Tongue (tissue), 1 donor: ENCODE measurements at regions not wholly inside any gene's neighbourhood (a gene's known extent, or its start where the extent isn't known, plus 50 kb on each side); places are given as distances from the start of the nearest gene placed in this dataset.

ENCODE experiments used
- DNase-seq: peaks from one replicate; pipeline ENCODE4 v3.0.0-alpha.2; 2015

DNA sequence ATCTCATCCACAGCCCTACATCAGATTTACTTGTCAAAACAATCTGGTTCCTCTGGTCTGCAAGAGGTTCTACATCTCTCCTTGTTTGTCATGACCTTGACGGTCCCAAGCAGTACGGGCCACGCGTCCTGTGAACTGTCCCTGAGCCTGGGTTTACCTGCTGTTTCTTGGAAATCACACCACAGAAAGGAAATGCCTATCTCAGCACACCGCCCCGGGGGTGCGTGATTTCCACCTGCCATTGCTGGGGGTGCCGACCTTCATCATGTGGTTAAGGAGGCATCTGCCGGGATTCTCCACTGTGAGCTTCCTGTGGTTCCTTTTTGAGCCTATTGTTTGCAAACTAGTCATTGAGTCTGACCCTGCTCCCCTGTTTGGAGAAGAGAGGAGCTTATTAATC lies 1363.4 kb downstream of the BRD1 start:
- no peak for DNase-seq

DNA sequence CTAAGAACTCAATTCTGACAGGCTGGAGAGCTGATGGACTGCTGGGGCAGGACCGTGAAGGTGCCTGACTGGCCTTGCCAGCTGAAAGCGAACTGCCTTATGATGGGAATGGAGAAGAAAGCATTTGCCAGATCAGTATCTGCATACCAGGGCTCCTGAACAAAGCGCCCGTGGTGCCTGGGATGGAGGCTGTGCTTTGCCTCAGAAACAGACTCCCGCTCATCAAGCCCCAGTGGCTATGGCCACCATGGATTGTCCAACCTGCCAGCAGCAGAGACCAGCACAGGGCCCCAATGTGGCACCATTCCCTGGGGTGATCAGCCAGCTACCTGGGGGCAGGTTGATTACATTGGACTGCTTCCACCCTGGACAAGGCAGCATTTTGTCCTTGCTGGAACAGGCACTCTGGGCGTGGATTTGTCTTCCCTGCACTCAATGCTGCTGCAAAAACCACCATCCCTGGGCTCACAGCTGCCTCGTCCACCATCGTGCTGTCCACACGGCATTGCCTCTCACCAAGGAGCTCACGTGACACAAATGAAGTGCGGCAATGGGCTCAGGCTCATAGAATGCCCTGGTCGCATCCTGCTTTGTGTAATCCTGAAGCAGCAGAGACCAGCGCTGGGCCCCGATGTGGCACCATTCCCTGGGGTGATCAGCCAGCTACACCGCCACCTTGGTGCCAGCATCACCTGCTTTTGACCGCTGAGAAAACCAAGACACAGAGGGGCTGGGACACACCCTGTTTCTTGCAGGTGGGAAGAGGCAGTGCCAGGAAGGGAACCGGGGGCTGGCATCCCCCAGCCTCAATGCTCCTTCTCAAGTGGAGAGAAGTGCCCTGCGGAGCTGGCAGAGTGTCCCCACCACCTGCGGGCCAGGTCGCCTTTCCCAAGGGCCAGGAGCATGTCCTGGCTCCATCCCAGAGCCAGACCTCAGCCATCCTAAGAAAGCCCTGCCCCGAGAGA lies 1367.5 kb downstream of the BRD1 start:
- no peak for DNase-seq

DNA sequence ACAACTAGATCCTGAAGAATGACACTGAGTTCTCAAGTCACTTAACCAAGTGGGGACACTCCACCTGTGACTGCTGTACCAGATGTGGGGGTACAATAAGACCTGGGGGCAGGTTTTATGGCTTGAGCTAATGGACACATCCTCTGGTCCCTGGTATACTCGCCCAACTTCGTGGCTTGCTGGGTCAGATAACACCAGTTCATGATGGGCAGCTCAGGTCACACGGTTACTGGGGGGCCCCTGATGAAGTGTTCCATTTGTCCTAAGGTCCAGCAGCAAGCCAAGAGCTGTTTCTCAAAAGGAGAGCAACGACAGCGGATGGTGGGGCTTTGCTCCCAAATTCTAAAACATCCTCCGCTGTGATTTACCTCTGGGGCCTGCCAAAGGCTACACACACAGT lies 1368.4 kb downstream of the BRD1 start:
- DNase-seq, result no peak

DNA sequence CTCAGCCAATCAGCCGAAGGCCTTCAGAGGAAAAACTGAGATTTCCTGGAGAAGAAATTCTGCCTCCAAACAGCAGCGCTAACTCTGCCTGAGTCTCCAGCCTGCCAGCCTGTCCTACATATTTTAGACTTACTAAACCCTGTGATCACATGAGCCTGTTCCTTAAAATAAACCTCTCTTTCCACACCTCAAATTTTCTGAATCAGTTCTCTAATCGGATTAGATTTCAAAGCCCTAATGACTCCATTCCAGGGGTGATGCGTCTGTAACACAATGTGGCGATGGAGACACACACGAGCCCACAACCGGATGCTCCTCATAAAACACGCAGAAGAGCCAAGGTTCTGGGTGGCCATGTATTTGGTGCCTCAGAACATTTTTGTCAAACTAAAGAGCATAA lies 1371.2 kb downstream of the BRD1 start:
- peak; percentile 4 for DNase-seq

DNA sequence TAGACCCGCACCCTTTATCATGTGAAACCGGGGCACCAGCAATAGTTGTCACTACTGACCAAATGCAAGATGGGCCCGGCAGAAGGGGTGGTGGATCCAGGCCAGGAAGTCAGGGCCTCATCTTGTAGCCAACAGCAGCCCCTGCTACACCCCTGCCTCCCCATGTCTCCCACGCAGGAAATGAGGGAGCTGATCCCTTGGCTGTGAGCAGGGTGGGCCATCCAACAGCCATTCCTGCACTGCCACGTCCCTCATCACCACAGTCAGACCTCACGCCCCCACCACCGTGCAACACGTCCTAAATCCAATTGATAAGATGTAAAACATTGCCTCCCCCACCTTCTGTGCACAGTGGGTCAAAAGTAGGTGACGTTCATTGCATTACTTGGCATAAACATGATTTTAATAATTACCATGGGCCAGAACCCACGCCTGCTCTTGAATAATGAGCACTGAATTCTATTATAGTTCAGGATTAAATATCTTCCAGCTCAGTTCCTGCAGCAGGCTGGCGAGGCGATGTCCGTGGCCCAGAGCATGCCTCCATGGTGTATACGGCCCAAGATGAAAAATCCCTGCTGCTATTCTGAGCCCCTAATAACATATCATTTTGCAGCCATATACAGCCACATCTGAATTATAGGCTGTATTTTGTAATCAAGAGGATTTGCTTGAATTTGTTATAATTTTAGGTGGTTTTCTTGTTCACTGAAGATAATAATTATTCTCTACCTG lies 1373.8 kb downstream of the BRD1 start:
- no peak for DNase-seq

DNA sequence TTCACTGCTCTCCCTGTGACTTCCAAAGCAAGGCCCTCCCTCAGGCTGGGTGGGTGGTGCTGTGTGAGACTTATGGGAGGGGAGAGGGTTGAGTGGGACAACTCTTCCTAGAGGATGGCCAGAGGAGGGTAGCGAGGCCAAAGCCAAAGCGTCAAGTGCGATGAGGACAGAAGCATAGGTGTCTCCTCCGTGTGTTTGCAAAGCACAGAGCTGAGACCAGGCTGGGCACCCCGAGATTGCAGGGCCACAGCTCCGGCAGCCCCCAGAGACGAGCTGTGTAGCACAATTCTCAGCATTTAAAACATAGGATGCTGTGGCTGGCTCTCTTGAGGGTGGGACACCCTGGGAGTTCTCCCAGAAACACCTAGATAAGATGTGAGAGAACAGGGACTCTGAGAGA lies 1374.5 kb downstream of the BRD1 start:
- DNase-seq, result no peak

DNA sequence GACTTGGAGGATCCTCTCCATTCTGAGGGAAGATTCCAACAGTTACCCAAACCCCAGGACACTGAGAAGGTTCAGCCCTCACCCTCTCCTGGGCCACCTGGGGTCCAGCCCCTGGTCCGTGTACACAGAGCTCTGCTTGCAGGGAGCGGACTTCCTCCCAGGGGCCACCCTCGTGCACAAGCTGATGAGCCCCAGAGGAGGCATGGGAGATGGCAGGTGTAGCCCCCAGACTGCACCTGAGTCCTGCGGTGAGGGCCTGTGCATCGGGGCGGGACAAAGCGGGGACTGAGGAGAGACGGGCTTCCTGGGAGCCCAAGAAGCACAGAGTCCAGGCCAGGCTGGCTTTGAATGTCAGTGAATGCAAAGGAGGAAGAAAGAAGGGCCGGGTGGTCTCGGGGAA lies 1374.9 kb downstream of the BRD1 start:
- no peak for DNase-seq

DNA sequence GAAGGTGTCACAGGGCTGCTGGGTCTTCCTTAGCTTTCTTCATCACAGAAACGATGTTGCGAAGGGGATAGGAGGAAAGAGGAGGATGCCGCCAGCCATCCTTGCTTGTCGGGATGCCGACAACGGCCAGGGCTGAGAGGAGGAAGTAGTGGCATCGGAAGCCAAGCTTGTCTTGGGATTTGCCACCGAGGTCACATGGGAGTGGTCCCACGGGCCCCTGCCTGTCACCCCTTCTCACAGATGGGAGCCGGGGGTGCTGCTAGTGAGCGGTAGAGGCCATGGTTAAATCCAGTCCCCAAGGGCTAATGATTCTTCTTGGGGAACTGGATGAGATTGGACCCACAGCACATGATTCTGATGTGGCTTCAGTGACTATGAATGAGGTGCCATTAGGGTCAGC lies 1375.8 kb downstream of the BRD1 start:
- no peak for DNase-seq

DNA sequence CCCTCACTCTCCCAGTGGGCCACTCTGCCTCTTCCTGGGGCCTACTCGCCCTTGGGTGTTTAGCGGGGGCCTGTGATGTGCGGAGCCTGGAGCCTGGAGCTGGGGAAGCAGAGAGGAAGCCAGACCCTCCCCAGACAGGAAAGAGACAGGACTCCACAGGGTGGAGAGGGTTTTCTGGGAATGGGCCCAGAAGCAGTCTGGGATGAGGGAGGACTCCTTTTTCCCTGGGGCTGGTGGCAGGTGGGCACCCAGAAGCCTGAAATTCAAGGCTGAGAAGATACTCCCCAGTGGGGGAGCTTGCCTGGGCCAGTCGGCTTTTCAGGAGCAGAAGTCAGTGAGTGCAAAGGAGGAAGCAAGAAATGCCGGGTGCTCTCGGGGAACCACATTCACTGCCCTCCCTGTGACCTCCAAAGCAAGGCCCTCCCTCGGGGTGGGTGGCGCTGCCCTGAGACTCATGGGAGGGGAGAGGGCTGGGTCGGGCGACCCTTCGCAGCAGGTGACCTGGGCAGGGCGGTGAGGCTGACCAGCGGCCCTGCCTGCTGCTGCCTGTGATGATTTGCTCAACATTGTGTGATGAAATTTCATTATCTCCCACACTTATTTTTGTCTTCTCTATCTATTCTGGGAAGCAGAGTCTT lies 1377.4 kb downstream of the BRD1 start:
- DNase-seq, result no peak

DNA sequence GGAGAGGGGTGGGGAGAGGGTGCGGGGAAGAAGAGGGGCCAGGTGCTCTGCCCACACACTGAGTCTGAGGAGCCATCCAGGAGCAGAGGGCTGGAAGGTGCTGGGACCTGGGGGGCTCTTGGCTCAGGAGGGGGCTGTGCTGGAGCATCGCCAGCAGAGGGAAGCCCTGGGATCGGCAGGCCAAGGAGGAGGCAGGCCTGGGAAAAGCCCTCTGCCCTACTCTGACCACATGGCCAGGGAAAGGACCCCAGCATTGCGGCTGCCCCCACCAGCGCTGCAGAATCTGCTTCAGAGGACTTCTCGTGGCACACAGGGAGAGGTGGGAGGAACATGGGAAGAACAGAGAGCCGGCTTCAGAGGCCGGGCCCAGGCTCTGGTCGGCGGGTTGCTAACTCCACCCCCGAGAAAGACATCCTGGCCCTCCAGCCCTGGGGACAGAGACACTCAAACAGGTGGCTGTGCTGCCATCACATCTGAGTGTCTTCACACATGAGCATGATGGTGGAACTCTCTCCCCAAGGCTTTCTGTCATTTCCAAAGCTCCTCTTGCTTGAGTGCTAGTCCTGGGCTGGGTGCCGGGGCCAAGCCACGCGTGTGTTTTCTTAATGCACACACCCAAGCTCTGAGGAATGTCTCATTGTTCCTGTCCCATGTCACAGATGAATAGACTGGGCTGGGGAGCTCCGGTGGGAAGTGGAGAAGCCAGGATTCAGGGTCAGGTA lies 1378.0 kb downstream of the BRD1 start:
- no peak for DNase-seq

DNA sequence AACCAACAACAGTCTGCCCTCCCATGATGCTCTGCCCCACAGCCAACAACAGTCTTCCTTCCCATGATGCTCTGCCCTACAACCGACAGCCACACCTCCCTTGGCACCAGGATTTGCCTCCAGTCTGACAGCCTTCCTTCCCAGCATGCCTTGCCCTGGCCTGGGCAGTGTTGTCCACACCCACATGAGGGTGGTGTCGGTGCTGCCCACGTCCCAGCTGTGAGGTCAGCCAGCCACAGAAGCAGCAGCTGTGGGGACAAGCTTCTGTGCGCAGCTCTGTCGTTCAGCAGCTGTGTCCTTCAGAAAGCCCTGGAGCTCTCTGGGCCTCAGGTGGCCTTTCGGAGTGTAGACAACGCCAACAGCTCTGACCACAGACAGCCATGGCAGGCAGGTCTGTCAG lies 1378.9 kb downstream of the BRD1 start:
- no peak for DNase-seq

DNA sequence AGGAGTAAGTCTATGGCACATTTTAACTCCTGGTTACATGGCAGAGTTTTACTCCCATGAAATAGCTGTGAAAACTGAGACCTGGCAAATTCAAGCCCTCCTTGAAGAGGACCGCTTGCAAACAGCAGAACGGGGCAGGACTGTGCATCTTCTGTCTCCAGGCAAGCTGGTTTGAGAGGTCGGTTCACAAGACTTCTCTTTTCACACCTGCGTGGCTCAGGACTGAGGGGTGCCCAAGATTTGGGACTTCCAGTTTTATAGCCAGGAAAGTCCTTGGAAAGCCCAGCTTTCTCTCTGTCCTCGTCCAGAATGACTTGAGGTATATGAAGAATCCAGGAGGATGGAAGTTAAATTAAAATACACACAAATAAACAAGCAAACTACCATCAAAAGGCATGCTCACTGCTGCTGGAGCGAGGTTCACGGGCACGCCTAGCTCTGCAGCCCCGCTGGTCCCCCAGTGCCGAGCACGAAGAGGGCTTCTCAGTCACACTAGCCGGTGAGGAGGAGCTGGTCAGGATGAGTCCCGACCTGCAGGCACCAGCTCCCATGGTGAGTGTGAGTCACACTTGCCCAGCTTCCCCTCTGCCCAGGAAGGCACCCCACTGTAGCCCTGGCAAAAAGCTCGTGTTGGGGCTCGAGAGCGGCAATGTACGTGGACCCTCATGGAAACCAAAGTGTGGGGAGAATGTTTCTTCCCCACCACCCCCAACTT lies 1382.4 kb downstream of the BRD1 start:
- DNase-seq, result no peak

DNA sequence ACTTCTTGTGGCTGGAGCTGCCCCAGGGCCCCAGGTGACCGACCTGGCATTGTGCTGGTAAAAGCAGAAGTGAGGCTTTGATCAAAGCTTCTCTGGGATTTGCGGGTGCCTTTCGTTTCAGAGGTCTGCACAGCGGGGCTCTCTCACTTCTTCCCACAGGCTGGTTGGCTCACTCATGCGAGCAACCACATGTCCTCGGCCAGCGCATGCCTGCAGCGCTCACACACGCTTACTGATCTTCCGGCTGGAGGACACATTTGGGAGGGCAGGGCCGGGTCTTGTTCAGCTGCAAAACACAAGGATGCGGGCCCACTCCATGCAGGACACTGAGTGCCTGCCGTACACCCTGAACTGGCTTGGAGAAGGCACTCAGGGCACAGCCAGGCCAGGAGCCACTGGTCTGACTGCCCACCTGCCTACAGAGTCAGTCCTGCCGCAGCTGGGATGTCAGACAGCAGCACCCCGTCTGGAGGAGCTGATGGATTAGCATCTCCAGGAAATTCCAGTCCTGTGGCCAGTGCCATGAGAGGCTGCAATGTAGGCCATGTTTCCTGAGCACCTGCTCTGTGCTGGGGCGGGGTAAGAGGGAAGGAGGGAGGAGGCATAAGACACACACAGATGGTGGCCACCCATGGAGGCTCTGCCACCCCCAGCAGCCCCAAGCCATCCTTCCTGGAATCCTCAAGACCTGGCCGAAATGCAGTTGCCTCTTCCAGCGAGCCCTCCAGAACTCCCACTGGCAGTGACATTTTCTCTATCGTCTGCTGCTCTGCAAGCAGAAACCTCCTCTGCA lies 1383.2 kb downstream of the BRD1 start:
- DNase-seq, result no peak

DNA sequence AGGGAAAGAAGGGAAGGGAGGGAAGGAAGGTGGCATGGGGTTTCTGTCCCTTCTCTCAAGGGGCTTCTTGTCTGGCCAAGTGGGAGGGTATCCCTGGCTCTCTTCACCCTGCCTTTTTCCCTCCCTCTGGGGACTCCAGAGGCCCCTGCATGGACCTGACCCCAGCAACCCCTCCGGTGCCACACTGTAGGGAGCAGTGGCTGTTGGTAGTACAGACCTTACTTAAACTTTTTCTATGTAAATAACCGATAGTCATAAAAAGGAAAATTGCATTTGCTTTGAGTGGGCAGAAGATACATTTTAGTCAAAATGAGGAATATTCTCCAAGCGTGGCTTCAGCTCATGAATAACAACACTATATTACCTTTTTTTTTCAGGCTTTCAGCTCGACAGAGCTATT lies 1384.0 kb downstream of the BRD1 start:
- no peak for DNase-seq

DNA sequence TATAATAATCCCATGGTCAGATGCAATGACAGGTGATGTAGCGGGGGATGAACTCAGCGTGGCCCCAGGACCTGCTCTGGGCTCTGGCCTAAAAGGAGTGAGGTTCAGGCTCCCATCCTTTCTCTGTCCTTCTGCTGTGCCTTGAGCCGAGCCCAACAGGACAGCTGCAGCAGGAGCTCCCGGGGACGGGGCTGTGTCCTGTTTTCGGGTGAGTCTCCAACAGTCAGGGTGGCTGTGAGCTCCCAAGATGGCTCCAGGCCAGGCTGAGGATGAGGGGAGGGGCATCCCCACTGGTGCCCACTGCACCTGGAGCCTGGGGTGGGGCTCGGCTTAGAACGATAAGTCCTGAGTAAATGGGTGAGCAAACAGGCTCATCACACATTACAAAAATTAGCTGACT lies 1385.0 kb downstream of the BRD1 start:
- DNase-seq, result no peak

DNA sequence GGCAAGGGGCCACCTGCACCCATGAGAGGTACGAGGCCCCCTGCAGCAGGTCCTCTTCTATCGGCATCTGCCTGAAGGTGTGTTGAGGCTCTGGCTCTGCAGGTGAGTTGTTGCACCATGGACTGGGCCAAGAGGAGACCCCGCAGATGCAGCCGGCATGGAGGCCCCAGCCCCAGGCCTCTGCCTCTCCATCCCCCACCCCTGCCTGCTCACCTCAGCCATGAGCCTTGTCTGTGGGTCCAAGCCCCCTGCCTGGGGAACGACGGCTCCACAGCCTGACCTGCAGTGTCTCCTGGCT lies 1386.2 kb downstream of the BRD1 start:
- no peak for DNase-seq

DNA sequence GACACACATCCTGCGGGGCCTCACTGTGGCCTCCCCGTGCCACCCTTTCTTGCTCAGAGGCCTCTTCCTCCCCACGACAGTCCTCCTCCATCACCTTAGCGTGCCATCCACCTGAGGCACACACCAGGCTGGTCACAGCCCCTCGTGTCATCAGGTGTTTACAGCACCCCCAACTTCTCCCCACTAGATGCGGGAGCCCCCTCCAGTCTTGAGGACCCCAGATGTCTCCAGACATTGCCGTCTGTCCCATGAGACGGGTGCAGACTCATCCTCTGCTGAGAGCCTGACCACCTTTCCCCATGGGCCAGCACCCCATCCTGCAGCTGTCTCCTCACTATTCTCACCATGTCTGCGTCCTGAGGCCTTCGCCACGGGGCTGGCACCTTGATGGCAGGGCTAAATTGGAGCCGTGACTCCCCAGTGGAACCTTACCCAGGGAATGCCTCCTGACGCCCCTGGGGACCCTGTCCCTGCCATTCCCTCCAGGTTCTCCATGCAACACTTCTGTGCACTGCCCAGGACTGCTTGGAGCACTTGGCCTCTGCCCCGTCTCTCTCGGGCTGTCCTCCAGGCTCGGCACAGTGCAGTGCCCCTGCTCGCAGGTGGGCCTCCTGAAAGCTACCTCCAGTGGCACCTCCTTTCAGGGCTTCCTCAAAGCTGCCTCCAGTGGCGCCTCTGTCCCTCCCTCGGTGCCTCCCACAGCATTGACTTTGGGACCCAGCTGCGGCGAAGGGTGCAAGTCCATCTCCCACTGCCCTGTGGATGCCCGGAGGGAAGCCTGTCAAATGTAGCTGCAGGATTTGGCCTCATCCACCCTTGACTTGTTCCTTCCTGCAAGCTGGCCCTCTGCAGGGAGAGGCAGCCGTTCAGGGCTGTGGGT lies 1386.8 kb downstream of the BRD1 start:
- no peak for DNase-seq

DNA sequence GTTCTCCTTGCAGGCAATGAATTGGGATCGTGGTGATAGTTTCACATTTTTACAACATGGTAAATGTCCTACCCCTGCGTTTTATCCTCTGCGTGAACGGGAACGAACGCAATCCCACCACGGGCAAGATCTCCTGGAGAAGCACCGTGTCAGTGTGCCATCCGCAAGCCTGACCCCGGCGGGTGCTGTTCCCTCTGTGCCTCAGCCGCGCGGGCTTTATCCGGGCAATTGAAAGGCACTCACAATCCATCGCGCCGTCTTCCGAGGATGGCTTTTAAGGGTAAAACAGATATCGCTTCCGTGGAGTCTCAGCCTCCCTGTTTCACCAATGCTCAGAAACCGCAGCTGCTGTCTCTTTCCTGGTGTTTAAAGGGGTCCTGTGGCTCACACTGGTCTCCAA lies 1387.5 kb downstream of the BRD1 start:
- no peak for DNase-seq

DNA sequence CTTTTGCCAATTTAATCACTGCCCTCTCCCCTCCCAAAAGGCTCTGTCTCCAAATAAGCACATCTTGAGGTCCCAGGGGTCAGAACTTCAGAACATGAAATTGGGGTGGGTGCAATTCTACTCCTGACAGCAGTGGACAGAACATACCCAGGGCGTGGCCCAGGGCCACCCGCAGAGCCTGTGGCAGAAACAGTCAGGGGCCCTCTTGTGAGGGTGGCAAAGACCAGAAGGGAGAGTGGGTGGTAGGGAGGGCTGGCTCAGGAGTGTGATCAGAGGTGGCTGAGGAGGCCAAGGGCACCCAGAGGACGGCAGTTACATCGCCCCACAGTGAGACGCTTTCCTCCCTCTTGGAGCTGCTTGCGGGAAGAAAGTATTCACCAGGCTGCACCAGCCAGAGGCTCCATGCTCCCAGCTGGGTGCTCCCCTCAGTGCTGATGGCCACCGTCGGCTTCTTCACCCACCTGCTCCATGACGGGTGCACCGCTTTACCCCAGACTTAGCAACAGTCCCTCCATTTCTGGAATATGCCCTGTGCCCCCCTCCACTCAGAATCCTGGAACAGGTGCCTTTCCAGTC lies 1388.0 kb downstream of the BRD1 start:
- DNase-seq, result no peak
